ENCODE measurements at regions not wholly inside any gene's neighbourhood (a gene's known extent, or its start where the extent isn't known, plus 50 kb on each side); places are given as distances from the start of the nearest gene placed in this dataset.

- Mint-ChIP-seq H3K36me3 (no peaks in the 10 kb centered on the region), H3K9me3 (peaks cover 12% of the 10 kb centered on the region), H3K27ac (no peak overlapping the region), H3K4me1 (no peaks in the 10 kb centered on the region), H3K4me3 (no peak overlapping the region), H3K27me3 (ENCODE audit: low read depth) (peaks cover 11% of the 10 kb centered on the region)
- no peak for DNase-seq (ENCODE audit: low spot score in 2 of 2, unreplicated experiment in 2 of 2)
- TF ChIP-seq, protein P1, sequence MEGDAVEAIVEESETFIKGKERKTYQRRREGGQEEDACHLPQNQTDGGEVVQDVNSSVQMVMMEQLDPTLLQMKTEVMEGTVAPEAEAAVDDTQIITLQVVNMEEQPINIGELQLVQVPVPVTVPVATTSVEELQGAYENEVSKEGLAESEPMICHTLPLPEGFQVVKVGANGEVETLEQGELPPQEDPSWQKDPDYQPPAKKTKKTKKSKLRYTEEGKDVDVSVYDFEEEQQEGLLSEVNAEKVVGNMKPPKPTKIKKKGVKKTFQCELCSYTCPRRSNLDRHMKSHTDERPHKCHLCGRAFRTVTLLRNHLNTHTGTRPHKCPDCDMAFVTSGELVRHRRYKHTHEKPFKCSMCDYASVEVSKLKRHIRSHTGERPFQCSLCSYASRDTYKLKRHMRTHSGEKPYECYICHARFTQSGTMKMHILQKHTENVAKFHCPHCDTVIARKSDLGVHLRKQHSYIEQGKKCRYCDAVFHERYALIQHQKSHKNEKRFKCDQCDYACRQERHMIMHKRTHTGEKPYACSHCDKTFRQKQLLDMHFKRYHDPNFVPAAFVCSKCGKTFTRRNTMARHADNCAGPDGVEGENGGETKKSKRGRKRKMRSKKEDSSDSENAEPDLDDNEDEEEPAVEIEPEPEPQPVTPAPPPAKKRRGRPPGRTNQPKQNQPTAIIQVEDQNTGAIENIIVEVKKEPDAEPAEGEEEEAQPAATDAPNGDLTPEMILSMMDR (IDR thresholded peaks at IDR 0.05; ENCODE audit: unreplicated experiment) = no peak
Measured at GRCh38 chr19:30163663-30164062, 208.5 kb upstream of the ZNF536 start.

GRCh38 chr19:30165228-30165813, 206.9 kb upstream of the ZNF536 start:
- H3K9me3 Mint-ChIP-seq = peaks cover 12% of the 10 kb centered on the region
- TF ChIP-seq, protein P1 (IDR thresholded peaks at IDR 0.05; ENCODE audit: unreplicated experiment) = no peak
- no peak for DNase-seq (ENCODE audit: low spot score in 2 of 2, unreplicated experiment in 2 of 2)
- no peaks in the 10 kb centered on the region for H3K4me1 Mint-ChIP-seq
- no peak overlapping the region for H3K27ac Mint-ChIP-seq
- H3K36me3 Mint-ChIP-seq = no peaks in the 10 kb centered on the region
- H3K4me3 Mint-ChIP-seq = no peak overlapping the region
- H3K27me3 Mint-ChIP-seq (ENCODE audit: low read depth) = peaks cover 7% of the 10 kb centered on the region

GRCh38 chr19:30167206-30167868, 204.8 kb upstream of the ZNF536 start:
- no peaks in the 10 kb centered on the region for H3K36me3 Mint-ChIP-seq
- DNase-seq (ENCODE audit: low spot score in 2 of 2, unreplicated experiment in 2 of 2) = no peak

GRCh38 chr19:30167976-30168635, 204.1 kb upstream of the ZNF536 start:
- TF ChIP-seq, protein P1 (IDR thresholded peaks at IDR 0.05; ENCODE audit: unreplicated experiment) = no peak
- no peaks in the 10 kb centered on the region for H3K27me3 Mint-ChIP-seq (ENCODE audit: low read depth)
- no peaks in the 10 kb centered on the region for H3K36me3 Mint-ChIP-seq
- H3K4me3 Mint-ChIP-seq = no peak overlapping the region
- no peak overlapping the region for H3K27ac Mint-ChIP-seq
- DNase-seq (ENCODE audit: low spot score in 2 of 2, unreplicated experiment in 2 of 2) = no peak
- H3K4me1 Mint-ChIP-seq = no peaks in the 10 kb centered on the region
- H3K9me3 Mint-ChIP-seq = peaks cover 11% of the 10 kb centered on the region

More at GRCh38 chr19:30167206-30167868, 204.8 kb upstream of the ZNF536 start:
- Mint-ChIP-seq H3K4me1 (no peaks in the 10 kb centered on the region), H3K27ac (no peak overlapping the region), H3K9me3 (peaks cover 12% of the 10 kb centered on the region), H3K27me3 (ENCODE audit: low read depth) (no peaks in the 10 kb centered on the region), H3K4me3 (no peak overlapping the region)
- TF ChIP-seq, protein P1 (IDR thresholded peaks at IDR 0.05; ENCODE audit: unreplicated experiment) = no peak

DNA sequence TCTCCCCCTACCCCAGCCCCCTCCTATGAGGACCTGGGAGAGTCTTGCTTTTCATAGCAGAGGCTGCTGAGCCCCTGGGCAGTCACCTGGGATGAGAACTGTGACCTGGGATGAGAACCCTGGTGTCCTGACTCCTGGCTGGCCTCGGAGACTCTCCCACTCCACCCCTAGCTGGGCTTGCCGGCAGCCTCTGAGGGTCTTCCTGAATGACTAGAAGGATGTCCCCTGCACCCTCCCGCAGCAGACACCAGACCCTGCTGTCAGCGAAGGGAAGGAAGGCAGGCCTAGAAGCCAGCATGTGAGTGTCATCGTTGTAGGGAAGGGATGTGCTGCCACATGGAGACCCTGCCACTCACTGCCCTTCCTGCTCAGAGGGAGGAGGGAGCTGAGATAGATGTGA, 203.4 kb upstream of the ZNF536 start:
- no peaks in the 10 kb centered on the region for H3K4me1 Mint-ChIP-seq

More for the DNA sequence above, 203.4 kb upstream of the ZNF536 start:
- no peak for DNase-seq (ENCODE audit: low spot score in 2 of 2, unreplicated experiment in 2 of 2)
- no peaks in the 10 kb centered on the region for H3K36me3 Mint-ChIP-seq
- H3K9me3 Mint-ChIP-seq = peaks cover 6% of the 10 kb centered on the region
- no peaks in the 10 kb centered on the region for H3K27me3 Mint-ChIP-seq (ENCODE audit: low read depth)
- no peak overlapping the region for H3K4me3 Mint-ChIP-seq
- no peak overlapping the region for H3K27ac Mint-ChIP-seq
- TF ChIP-seq, protein P1 (IDR thresholded peaks at IDR 0.05; ENCODE audit: unreplicated experiment) = no peak

Measured in mesothelial cell of epicardium (in vitro differentiated cells).